ENCODE measurements at regions not wholly inside any gene's neighbourhood (a gene's known extent, or its start where the extent isn't known, plus 50 kb on each side); places are given as distances from the start of the nearest gene placed in this dataset.

- intact Hi-C loops (cut with micrococcal nuclease): no loop called here
- Histone ChIP-seq H3K9me1 (replicated peaks; ENCODE audit: control insufficient read depth, extremely low read depth, insufficient read depth, low read length) (no peaks in the 10 kb centered on the region), H3K36me3 (ENCODE audit: control insufficient read depth in 2 of 2, extremely low read depth in 1 of 2, insufficient read depth in 2 of 2, low read length in 2 of 2) (no peaks in the 10 kb centered on the region), H3K4me1 (ENCODE audit: control insufficient read depth, extremely low read depth, insufficient read depth, low read length) (no peaks in the 10 kb centered on the region), H4K20me1 (replicated peaks; ENCODE audit: control insufficient read depth, extremely low read depth, insufficient read depth, low read length) (no peaks in the 10 kb centered on the region), H3K4me3 (replicated peaks in 1 of 3; ENCODE audit: insufficient read depth in 1 of 3, low read depth in 1 of 3, low read length in 3 of 3) (no peak overlapping the region), H3K4me2 (ENCODE audit: insufficient read depth, low read length) (no peak overlapping the region), H3K27me3 (ENCODE audit: control insufficient read depth in 2 of 2, insufficient read depth in 2 of 2, low read length in 2 of 2) (no peaks in the 10 kb centered on the region), H3K27ac (ENCODE audit: insufficient read depth, low read depth, low read length) (no peak overlapping the region), H2AFZ (ENCODE audit: low read depth, low read length) (no peak overlapping the region), H3K79me2 (ENCODE audit: control insufficient read depth, insufficient read depth, low read length) (no peaks in the 10 kb centered on the region), H3K9ac (replicated peaks; ENCODE audit: extremely low read depth, insufficient read depth, low read length) (no peak overlapping the region), H3K9me3 (replicated peaks; ENCODE audit: control insufficient read depth, insufficient read depth, low read length) (no peaks in the 10 kb centered on the region)
- CTCF ChIA-PET: interaction anchor here (0.7 to 0.9 kb wide), 2 partner anchors 10 to 17 kb away, joined by 3 read pairs; no protein-coding TSS in a partner anchor
- dilution Hi-C loops (cut with MboI; ENCODE audit: extremely low pct_ligation_motif_present, low sequenced_read_pairs): no loop called here
- FAIRE-seq (peak; percentile 18), DNase-seq (ENCODE audit: low read depth, low spot score) (no peak)
- no peak for TF ChIP-seq JUN (IDR thresholded peaks at IDR 0.05; ENCODE audit: borderline replicate concordance, insufficient read depth, insufficient read length, low read depth)
- no peak for TF ChIP-seq POLR2A (IDR thresholded peaks at IDR 0.05; ENCODE audit: low read depth, low read length)
- TF ChIP-seq EZH2 (IDR thresholded peaks at IDR 0.05; ENCODE audit: borderline replicate concordance, low read depth, low read length, severe bottlenecking): no peak
- POLR2A ChIA-PET: interaction anchor here (0.6 kb wide), 1 partner anchor 413 kb away, joined by 3 read pairs; no protein-coding TSS in a partner anchor
- BruUV-seq (replicated peaks): no TSS peak
Observed at GRCh38 chr2:57885742-57886141, 160.9 kb upstream of the VRK2 start.

GRCh38 chr2:57886161-57886786, 160.3 kb upstream of the VRK2 start:
- CTCF ChIA-PET: interaction anchor here (0.7 to 0.9 kb wide), 2 partner anchors 9 to 16 kb away, joined by 3 read pairs; no protein-coding TSS in a partner anchor
- Histone ChIP-seq H3K36me3 (ENCODE audit: control insufficient read depth in 2 of 2, extremely low read depth in 1 of 2, insufficient read depth in 2 of 2, low read length in 2 of 2) (no peaks in the 10 kb centered on the region), H4K20me1 (replicated peaks; ENCODE audit: control insufficient read depth, extremely low read depth, insufficient read depth, low read length) (no peaks in the 10 kb centered on the region), H3K27ac (ENCODE audit: insufficient read depth, low read depth, low read length) (no peak overlapping the region), H3K4me3 (replicated peaks in 1 of 3; ENCODE audit: insufficient read depth in 1 of 3, low read depth in 1 of 3, low read length in 3 of 3) (no peak overlapping the region), H3K79me2 (ENCODE audit: control insufficient read depth, insufficient read depth, low read length) (no peaks in the 10 kb centered on the region), H2AFZ (ENCODE audit: low read depth, low read length) (no peak overlapping the region), H3K4me2 (ENCODE audit: insufficient read depth, low read length) (no peak overlapping the region), H3K9ac (replicated peaks; ENCODE audit: extremely low read depth, insufficient read depth, low read length) (no peak overlapping the region), H3K9me1 (replicated peaks; ENCODE audit: control insufficient read depth, extremely low read depth, insufficient read depth, low read length) (no peaks in the 10 kb centered on the region), H3K27me3 (ENCODE audit: control insufficient read depth in 2 of 2, insufficient read depth in 2 of 2, low read length in 2 of 2) (no peaks in the 10 kb centered on the region), H3K4me1 (ENCODE audit: control insufficient read depth, extremely low read depth, insufficient read depth, low read length) (no peaks in the 10 kb centered on the region), H3K9me3 (replicated peaks; ENCODE audit: control insufficient read depth, insufficient read depth, low read length) (no peaks in the 10 kb centered on the region)
- no peak for FAIRE-seq
- intact Hi-C loops (cut with micrococcal nuclease) (no loop called here), dilution Hi-C loops (cut with MboI; ENCODE audit: extremely low pct_ligation_motif_present, low sequenced_read_pairs) (no loop called here)
- POLR2A ChIA-PET: no interaction called here
- no TSS peak for BruUV-seq (replicated peaks)
- no peak for DNase-seq (ENCODE audit: low read depth, low spot score)
- no peak for TF ChIP-seq EZH2 (IDR thresholded peaks at IDR 0.05; ENCODE audit: borderline replicate concordance, low read depth, low read length, severe bottlenecking)
- TF ChIP-seq GATA2 (IDR thresholded peaks at IDR 0.05; ENCODE audit: insufficient read depth, insufficient read length, low read depth, low read length): no peak
- no peak for TF ChIP-seq FOS (IDR thresholded peaks at IDR 0.05; ENCODE audit: borderline replicate concordance, insufficient read depth, low read length)

Data from endothelial cell of umbilical vein (primary cell).